VCaP (cell line): ENCODE measurements at regions not wholly inside any gene's neighbourhood (a gene's known extent, or its start where the extent isn't known, plus 50 kb on each side); places are given as distances from the start of the nearest gene placed in this dataset.

ENCODE experiments used
- H3K27ac ChIP-seq: fragments of 450-650 bp; 2 replicates; pipeline ENCODE4 v1.5.1; 2017
- TF ChIP-seq, protein P1 (sequence below): fragments of 450-650 bp; conservative IDR thresholded peaks from 2 replicates; pipeline ENCODE4 v1.5.1; 2017; ENCODE audit warnings: mild to moderate bottlenecking, moderate library complexity

DNA sequence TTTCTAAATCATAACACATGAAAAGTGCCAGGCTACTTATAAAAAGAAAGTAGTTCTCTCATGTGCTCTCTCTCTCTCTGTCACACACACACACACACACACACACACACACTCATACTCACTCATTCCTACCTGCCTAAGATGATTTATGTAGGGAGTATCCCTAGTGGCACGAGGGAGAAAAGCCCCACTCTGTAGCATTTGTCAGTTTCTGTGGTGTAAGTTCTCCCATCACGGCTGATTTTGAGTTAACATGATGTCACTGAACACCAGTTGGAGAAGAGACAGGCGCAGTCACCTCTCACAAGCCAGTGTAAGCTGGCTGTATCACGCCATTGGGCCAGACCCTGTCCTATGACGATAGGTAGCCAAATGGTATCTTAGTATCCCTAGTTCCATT lies 395.4 kb downstream of the SFMBT2 start:
- TF ChIP-seq, protein P1, sequence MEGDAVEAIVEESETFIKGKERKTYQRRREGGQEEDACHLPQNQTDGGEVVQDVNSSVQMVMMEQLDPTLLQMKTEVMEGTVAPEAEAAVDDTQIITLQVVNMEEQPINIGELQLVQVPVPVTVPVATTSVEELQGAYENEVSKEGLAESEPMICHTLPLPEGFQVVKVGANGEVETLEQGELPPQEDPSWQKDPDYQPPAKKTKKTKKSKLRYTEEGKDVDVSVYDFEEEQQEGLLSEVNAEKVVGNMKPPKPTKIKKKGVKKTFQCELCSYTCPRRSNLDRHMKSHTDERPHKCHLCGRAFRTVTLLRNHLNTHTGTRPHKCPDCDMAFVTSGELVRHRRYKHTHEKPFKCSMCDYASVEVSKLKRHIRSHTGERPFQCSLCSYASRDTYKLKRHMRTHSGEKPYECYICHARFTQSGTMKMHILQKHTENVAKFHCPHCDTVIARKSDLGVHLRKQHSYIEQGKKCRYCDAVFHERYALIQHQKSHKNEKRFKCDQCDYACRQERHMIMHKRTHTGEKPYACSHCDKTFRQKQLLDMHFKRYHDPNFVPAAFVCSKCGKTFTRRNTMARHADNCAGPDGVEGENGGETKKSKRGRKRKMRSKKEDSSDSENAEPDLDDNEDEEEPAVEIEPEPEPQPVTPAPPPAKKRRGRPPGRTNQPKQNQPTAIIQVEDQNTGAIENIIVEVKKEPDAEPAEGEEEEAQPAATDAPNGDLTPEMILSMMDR: no peak
- no peak overlapping the region for H3K27ac ChIP-seq

GRCh38 chr10:7014721-7015120 lies 396.1 kb downstream of the SFMBT2 start:
- TF ChIP-seq, protein P1: no peak
- no peak overlapping the region for H3K27ac ChIP-seq

DNA sequence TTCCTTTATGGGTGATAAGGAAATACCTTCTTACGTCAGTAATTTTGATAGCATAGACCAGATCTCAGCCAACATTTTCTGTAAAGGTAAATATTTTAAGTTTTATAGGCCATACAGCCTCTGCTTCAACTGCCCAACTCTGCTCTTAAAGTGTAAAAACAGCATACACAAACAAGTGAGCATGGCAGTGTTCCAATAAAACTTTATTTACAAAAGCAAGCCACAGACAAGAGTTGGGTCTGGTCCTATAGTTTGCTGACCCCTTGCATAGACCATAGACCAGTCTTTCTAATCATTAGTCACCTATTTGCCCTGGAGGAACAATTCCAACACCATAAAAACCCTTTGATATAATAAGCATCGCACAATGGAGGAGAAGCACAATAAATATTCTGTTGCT lies 398.8 kb downstream of the SFMBT2 start:
- H3K27ac ChIP-seq: peak overlapping the region; percentile 23; the same call in 1 of the 2 replicates
- TF ChIP-seq, protein P1: no peak

- TF ChIP-seq, protein P1: no peak
- H3K27ac ChIP-seq: no peak overlapping the region
Observed at GRCh38 chr10:7008645-7009044, 402.2 kb downstream of the SFMBT2 start.

GRCh38 chr10:7007600-7008190 lies 403.1 kb downstream of the SFMBT2 start:
- TF ChIP-seq, protein P1: no peak
- H3K27ac ChIP-seq: no peak overlapping the region

GRCh38 chr10:7006566-7006965 lies 404.3 kb downstream of the SFMBT2 start:
- TF ChIP-seq, protein P1: no peak
- H3K27ac ChIP-seq: no peak overlapping the region

DNA sequence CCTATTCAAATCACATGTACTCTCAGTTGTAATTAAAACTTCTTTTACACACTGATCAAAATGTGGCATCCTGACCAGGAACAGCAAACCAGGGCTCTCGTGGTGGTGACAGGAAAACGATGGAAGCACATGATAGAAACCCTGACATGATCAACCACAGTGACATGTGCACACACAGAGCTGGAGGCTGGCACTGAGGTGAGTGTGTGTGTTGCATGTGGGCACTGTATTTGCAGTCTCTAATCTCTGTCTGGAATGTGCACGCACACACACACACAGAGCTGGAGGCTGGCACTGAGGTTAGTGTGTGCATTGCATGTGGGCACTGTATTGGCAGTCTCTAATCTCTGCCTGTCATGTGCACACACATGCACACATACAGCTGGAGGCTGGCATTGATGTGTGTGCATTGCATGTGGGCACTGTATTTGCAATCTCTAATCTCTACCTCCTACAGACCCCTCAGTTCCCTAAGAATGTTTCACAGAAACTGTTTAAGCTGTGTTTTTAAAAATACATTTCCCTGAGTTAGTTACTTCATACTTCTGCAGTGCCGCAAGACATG lies 406.9 kb downstream of the SFMBT2 start:
- H3K27ac ChIP-seq: no peak overlapping the region
- TF ChIP-seq, protein P1: no peak
